T1000 (cell line): ENCODE measurements at regions not wholly inside any gene's neighbourhood (a gene's known extent, or its start where the extent isn't known, plus 50 kb on each side); places are given as distances from the start of the nearest gene placed in this dataset.
"Not testable (repeated sequence)": the region's sequence is repeated elsewhere in the genome, so short reads cannot be mapped to it uniquely, and the experiment has no call there.

Source experiments
- DNase-seq: peaks from one replicate; lab custom pipeline; 2025; ENCODE audit warnings: mixed read lengths; lab: John Stamatoyannopoulos, UW

- DNase-seq: no peak
These were observed 196.5 kb downstream of the ZNF608 start for GRCh38 chr5:124549891-124550436.

GRCh38 chr5:124546643-124547042 is 199.8 kb downstream of the ZNF608 start:
- DNase-seq: no peak

GRCh38 chr5:124544366-124545055 is 201.9 kb downstream of the ZNF608 start:
- no peak for DNase-seq

- DNase-seq: no peak
These were observed 207.5 kb downstream of the ZNF608 start for GRCh38 chr5:124538931-124539330.

- no peak for DNase-seq
These were observed 208.2 kb downstream of the ZNF608 start for GRCh38 chr5:124538191-124538590.

GRCh38 chr5:124537522-124537921 is 208.9 kb downstream of the ZNF608 start:
- DNase-seq: no peak

- DNase-seq: no peak
These were observed 209.3 kb downstream of the ZNF608 start for GRCh38 chr5:124537107-124537506.

GRCh38 chr5:124536333-124536732 is 210.1 kb downstream of the ZNF608 start:
- DNase-seq: no peak

- no peak for DNase-seq
These were observed 215.5 kb downstream of the ZNF608 start for GRCh38 chr5:124530916-124531315.

- no peak for DNase-seq
These were observed 217.6 kb downstream of the ZNF608 start for GRCh38 chr5:124528838-124529237.

- DNase-seq: no peak
These were observed 219.0 kb downstream of the ZNF608 start for GRCh38 chr5:124527220-124527991.

GRCh38 chr5:124526079-124526478 is 220.4 kb downstream of the ZNF608 start:
- not testable (repeated sequence) for DNase-seq

GRCh38 chr5:124524552-124525232 is 221.7 kb downstream of the ZNF608 start:
- DNase-seq: no peak

- no peak for DNase-seq
These were observed 222.5 kb downstream of the ZNF608 start for GRCh38 chr5:124523897-124524296.

GRCh38 chr5:124522992-124523391 is 223.4 kb downstream of the ZNF608 start:
- DNase-seq: no peak

- DNase-seq: no peak
These were observed 224.8 kb downstream of the ZNF608 start for GRCh38 chr5:124521461-124522230.

GRCh38 chr5:124519396-124519795 is 227.0 kb downstream of the ZNF608 start:
- DNase-seq: peak; percentile 9

GRCh38 chr5:124516567-124516966 is 229.9 kb downstream of the ZNF608 start:
- no peak for DNase-seq

- no peak for DNase-seq
These were observed 230.8 kb downstream of the ZNF608 start for GRCh38 chr5:124515497-124516245.

GRCh38 chr5:124514956-124515355 is 231.5 kb downstream of the ZNF608 start:
- DNase-seq: no peak
